SK-N-SH treated with all-trans-retinoic acid at 6 μM for 48 hours (cell line): ENCODE measurements at regions not wholly inside any gene's neighbourhood (a gene's known extent, or its start where the extent isn't known, plus 50 kb on each side); places are given as distances from the start of the nearest gene placed in this dataset.

Experiments
- GLIS3 ChIP-seq: fragments of 250-450 bp; sonication (Bioruptor Pico); IDR thresholded peaks from 2 replicates; pipeline ENCODE4 v1.5.0; 2020; ENCODE audit warnings: mild to moderate bottlenecking, moderate library complexity
- ISL1 ChIP-seq: fragments of 250-450 bp; sonication (Bioruptor Pico); IDR thresholded peaks from 2 replicates; pipeline ENCODE4 v2.1.2; 2022; ENCODE audit warnings: mild to moderate bottlenecking, moderate library complexity
- RARB ChIP-seq: fragments of 250-450 bp; sonication (Bioruptor Pico); IDR thresholded peaks from 2 replicates; pipeline ENCODE4 v1.8.0; 2021; ENCODE audit warnings: mild to moderate bottlenecking, moderate library complexity
- TCF4 ChIP-seq: fragments of 250-450 bp; sonication (Bioruptor Pico); IDR thresholded peaks from 2 replicates; pipeline ENCODE4 v1.8.0; 2021; ENCODE audit warnings: mild to moderate bottlenecking, moderate library complexity, borderline replicate concordance
- ZFP3 ChIP-seq: fragments of 250-450 bp; sonication (Bioruptor Pico); IDR thresholded peaks from 2 replicates; pipeline ENCODE4 v1.5.0; 2020; ENCODE audit warnings: mild to moderate bottlenecking, moderate library complexity
- ZNF565 ChIP-seq: fragments of 450-650 bp; formaldehyde crosslinking; conservative IDR thresholded peaks from 2 replicates; pipeline ENCODE4 v1.5.0; 2020; ENCODE audit warnings: low read depth, mild to moderate bottlenecking, moderate library complexity
- TF ChIP-seq, protein P1 (sequence below): fragments of 250-450 bp; sonication (Bioruptor Pico); IDR thresholded peaks from 2 replicates; pipeline ENCODE4 v1.8.0; 2020; ENCODE audit warnings: mild to moderate bottlenecking, moderate library complexity, borderline replicate concordance
- TF ChIP-seq, protein P2 (sequence below): fragments of 250-450 bp; sonication (Bioruptor Pico); IDR thresholded peaks from 2 replicates; pipeline ENCODE4 v1.5.1; 2020; ENCODE audit warnings: low read depth, mild to moderate bottlenecking, moderate library complexity
- TF ChIP-seq, protein P3 (sequence below): fragments of 250-450 bp; sonication (Bioruptor Pico); IDR thresholded peaks from 2 replicates; pipeline ENCODE4 v1.8.0; 2021; ENCODE audit warnings: low read depth, mild to moderate bottlenecking, moderate library complexity, borderline replicate concordance

DNA sequence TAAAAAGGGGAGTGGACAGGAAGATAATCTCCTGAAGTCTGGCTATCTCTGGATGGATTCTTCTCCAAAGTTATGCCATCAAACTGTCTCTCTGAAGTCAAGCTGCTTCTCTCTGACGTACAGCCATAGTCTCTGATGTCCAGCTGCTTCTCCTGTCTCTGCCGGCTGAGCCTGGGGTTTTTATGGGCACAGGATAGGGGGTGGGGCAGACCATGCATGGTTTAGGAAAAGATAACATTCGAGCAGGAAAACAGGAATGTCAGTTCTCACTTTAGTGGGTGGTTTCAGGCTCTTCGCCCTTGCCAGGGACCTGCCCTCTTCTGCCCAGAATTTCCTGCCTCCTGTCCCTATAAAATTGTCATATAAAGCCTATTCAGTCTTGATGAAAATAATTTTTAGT, 110.9 kb upstream of the ROBO1 start:
- TF ChIP-seq GLIS3 (CRISPR knock-in tag) (no peak), ZNF565 (CRISPR knock-in tag) (no peak), TCF4 (CRISPR knock-in tag) (no peak), ISL1 (CRISPR knock-in tag) (no peak), ZFP3 (CRISPR knock-in tag) (no peak), RARB (no peak)
- TF ChIP-seq, protein P1, sequence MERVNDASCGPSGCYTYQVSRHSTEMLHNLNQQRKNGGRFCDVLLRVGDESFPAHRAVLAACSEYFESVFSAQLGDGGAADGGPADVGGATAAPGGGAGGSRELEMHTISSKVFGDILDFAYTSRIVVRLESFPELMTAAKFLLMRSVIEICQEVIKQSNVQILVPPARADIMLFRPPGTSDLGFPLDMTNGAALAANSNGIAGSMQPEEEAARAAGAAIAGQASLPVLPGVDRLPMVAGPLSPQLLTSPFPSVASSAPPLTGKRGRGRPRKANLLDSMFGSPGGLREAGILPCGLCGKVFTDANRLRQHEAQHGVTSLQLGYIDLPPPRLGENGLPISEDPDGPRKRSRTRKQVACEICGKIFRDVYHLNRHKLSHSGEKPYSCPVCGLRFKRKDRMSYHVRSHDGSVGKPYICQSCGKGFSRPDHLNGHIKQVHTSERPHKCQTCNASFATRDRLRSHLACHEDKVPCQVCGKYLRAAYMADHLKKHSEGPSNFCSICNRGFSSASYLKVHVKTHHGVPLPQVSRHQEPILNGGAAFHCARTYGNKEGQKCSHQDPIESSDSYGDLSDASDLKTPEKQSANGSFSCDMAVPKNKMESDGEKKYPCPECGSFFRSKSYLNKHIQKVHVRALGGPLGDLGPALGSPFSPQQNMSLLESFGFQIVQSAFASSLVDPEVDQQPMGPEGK (CRISPR knock-in tag), result no peak
- TF ChIP-seq, protein P2, sequence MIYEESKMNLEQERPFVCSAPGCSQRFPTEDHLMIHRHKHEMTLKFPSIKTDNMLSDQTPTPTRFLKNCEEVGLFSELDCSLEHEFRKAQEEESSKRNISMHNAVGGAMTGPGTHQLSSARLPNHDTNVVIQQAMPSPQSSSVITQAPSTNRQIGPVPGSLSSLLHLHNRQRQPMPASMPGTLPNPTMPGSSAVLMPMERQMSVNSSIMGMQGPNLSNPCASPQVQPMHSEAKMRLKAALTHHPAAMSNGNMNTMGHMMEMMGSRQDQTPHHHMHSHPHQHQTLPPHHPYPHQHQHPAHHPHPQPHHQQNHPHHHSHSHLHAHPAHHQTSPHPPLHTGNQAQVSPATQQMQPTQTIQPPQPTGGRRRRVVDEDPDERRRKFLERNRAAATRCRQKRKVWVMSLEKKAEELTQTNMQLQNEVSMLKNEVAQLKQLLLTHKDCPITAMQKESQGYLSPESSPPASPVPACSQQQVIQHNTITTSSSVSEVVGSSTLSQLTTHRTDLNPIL (CRISPR knock-in tag), result no peak
- TF ChIP-seq, protein P3, sequence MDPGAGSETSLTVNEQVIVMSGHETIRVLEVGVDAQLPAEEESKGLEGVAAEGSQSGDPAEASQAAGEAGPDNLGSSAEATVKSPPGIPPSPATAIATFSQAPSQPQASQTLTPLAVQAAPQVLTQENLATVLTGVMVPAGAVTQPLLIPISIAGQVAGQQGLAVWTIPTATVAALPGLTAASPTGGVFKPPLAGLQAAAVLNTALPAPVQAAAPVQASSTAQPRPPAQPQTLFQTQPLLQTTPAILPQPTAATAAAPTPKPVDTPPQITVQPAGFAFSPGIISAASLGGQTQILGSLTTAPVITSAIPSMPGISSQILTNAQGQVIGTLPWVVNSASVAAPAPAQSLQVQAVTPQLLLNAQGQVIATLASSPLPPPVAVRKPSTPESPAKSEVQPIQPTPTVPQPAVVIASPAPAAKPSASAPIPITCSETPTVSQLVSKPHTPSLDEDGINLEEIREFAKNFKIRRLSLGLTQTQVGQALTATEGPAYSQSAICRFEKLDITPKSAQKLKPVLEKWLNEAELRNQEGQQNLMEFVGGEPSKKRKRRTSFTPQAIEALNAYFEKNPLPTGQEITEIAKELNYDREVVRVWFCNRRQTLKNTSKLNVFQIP, result no peak
